ENCODE measurements at regions not wholly inside any gene's neighbourhood (a gene's known extent, or its start where the extent isn't known, plus 50 kb on each side); places are given as distances from the start of the nearest gene placed in this dataset.

GRCh38 chr6:79863566-79863965, 83.8 kb downstream of the ELOVL4 start (continued):
- no peak for TF ChIP-seq ZNF142 (CRISPR knock-in tag; IDR thresholded peaks at IDR 0.05)
- no peak for TF ChIP-seq TSC22D2 (CRISPR knock-in tag; IDR thresholded peaks at IDR 0.05; ENCODE audit: borderline replicate concordance)

GRCh38 chr6:79862711-79863110, 84.6 kb downstream of the ELOVL4 start:
- no peaks in the 10 kb centered on the region for H4K20me1 ChIP-seq (ENCODE audit: insufficient read depth, low read length)
- BruUV-seq (replicated peaks) = no TSS peak
- H3K9ac ChIP-seq (ENCODE audit: insufficient read depth, low read depth, low read length) = no peak overlapping the region
- H3K4me3 ChIP-seq (replicated peaks in 1 of 3; ENCODE audit: insufficient read depth in 1 of 3, low read depth in 2 of 3, low read length in 3 of 3) = no peak overlapping the region
- ChIA-PET POLR2A (no interaction called here), CTCF (ENCODE audit: low intra/inter-chr PET ratio, low total read pairs) (no interaction called here)
- intact Hi-C loops (cut with micrococcal nuclease; ENCODE audit: unreplicated experiment) = no loop called here
- FAIRE-seq (no peak), DNase-seq (ENCODE audit: low spot score) (no peak), ATAC-seq (no peak)
- in situ Hi-C loops (cut with HindIII; ENCODE audit: extremely low pct_ligation_motif_present, low pct_unique_long_range_greater_than_20kb) = no loop called here
- no peaks in the 10 kb centered on the region for H3K9me3 ChIP-seq (ENCODE audit: low read length)
- no peaks in the 10 kb centered on the region for H3K4me1 ChIP-seq (ENCODE audit: insufficient read depth, low read length)
- WGBS (ENCODE audit: low lambda C conversion rate) = 0% methylated on average over 1 of the region's 1 CpG
- no peaks in the 10 kb centered on the region; a peak in 1 of 5 replicates for H3K27me3 ChIP-seq (ENCODE audit: control insufficient read depth in 1 of 2, insufficient read depth in 2 of 2, low read length in 2 of 2)
- H2AFZ ChIP-seq (ENCODE audit: low read length) = no peak overlapping the region
- no peaks in the 10 kb centered on the region for H3K36me3 ChIP-seq (replicated peaks in 1 of 2; ENCODE audit: control insufficient read depth in 1 of 2, insufficient read depth in 2 of 2, low read length in 2 of 2)
- no peak overlapping the region for H3K27ac ChIP-seq (ENCODE audit: extremely low read length, insufficient read depth, low read length)
- H3K4me2 ChIP-seq (ENCODE audit: low read depth, low read length) = no peak overlapping the region
- no peaks in the 10 kb centered on the region for H3K79me2 ChIP-seq (ENCODE audit: insufficient read depth, low read length)
- TF ChIP-seq TBP (CRISPR knock-in tag; IDR thresholded peaks at IDR 0.05) = no peak
- no peak for TF ChIP-seq CHCHD3 (CRISPR knock-in tag; IDR thresholded peaks at IDR 0.05)
- TF ChIP-seq ZNF160 (CRISPR knock-in tag; IDR thresholded peaks at IDR 0.05) = no peak

All from HepG2 (cell line).